PC-3 (cell line): ENCODE measurements at regions not wholly inside any gene's neighbourhood (a gene's known extent, or its start where the extent isn't known, plus 50 kb on each side); places are given as distances from the start of the nearest gene placed in this dataset.

ENCODE experiments used
- CTCF ChIP-seq: fragments of 300-600 bp; sonication (generic); conservative IDR thresholded peaks from 2 replicates; pipeline ENCODE4 v1.5.1; 2017; ENCODE audit warnings: antibody characterized with exemption, low read depth, mild to moderate bottlenecking, low read length
- EZH2phosphoT487 ChIP-seq: fragments of 300-600 bp; sonication (generic); IDR thresholded peaks from 2 replicates; pipeline ENCODE4 v1.6.1; 2018; ENCODE audit warnings: mild to moderate bottlenecking, antibody characterized with exemption, low read length, borderline replicate concordance

DNA sequence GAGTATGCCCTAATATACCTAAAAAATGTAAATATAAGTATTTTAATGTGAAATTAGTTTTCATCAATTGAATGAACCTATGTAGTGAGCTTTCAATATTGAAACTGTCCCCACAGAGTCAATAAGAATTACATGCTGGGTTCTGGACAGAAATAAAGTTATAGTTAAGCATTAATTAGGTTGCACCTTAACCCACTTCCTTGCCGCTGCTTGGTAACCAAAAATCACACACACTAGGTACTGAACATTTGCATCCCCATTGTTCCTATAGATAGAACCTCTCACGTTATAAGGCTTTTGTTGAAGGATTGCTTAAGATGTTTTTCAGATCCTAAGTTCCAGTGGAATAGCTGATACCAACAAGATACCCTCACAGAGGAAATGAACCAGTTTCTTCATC lies 237.1 kb upstream of the OPRM1 start:
- no peak for TF ChIP-seq CTCF
- TF ChIP-seq EZH2phosphoT487: no peak
